Endothelial cell of umbilical vein (primary cell): ENCODE measurements at regions not wholly inside any gene's neighbourhood (a gene's known extent, or its start where the extent isn't known, plus 50 kb on each side); places are given as distances from the start of the nearest gene placed in this dataset.

ENCODE experiments used
- BruUV-seq: library from RNA; stranded (reverse); fragments of 400-500 nt; replicated peaks from 2 replicates; lab custom pipeline; 2021; lab: Mats Ljungman, UMichigan
- CTCF ChIA-PET: fragments of 300-600, 350-600 bp; sonication (Branson Sonifier 250); formaldehyde crosslinking; loops from one replicate; lab custom pipeline; 2021; ENCODE audit warnings: antibody characterized with exemption, inconsistent platforms; lab: Charles Lee
- POLR2A ChIA-PET: fragments of 300-600, 350-600 bp; sonication (Branson Sonifier 250); formaldehyde crosslinking; loops from one replicate; lab custom pipeline; 2021; ENCODE audit warnings: antibody characterized with exemption, inconsistent platforms; lab: Charles Lee
- DNase-seq: peaks from one replicate; pipeline ENCODE4 v3.0.0-alpha.2; 2011; ENCODE audit warnings: low read depth, low spot score
- FAIRE-seq: peaks from 2 replicates; lab custom pipeline; 2011; peaks lifted over from hg19 to GRCh38; lab: Jason Lieb, UNC
- H2AFZ ChIP-seq: 2 replicates; pipeline ENCODE4 v1.6.0; 2012; ENCODE audit warnings: low read depth, low read length, control low read depth, inconsistent platforms
- H3K27ac ChIP-seq: 2 replicates; pipeline ENCODE4 v1.5.1; 2011; ENCODE audit warnings: low read depth, mild to moderate bottlenecking, control low read depth, low read length, moderate library complexity; ENCODE audit not compliant: insufficient read depth
- H3K27me3 ChIP-seq, 2 experiments: 2 replicates each; pipeline versions ENCODE4 v1.6.0 to v1.6.1; 2011; ENCODE audit warnings: low read length in 2 of 2, mixed read lengths in 1 of 2; ENCODE audit not compliant: control insufficient read depth in 2 of 2, insufficient read depth in 2 of 2
- H3K36me3 ChIP-seq, 2 experiments: 2 replicates in 1 of 2; 3 replicates in 1 of 2; pipeline ENCODE4 v1.5.1; 2011; ENCODE audit warnings: low read length in 2 of 2, mild to moderate bottlenecking in 1 of 2, moderate library complexity in 1 of 2; ENCODE audit not compliant: control insufficient read depth in 2 of 2, insufficient read depth in 2 of 2; ENCODE audit errors: extremely low read depth in 1 of 2
- H3K4me1 ChIP-seq: 3 replicates; pipeline ENCODE4 v1.5.1; 2011; ENCODE audit warnings: mild to moderate bottlenecking, low read length; ENCODE audit not compliant: control insufficient read depth, insufficient read depth; ENCODE audit errors: extremely low read depth
- H3K4me2 ChIP-seq: 2 replicates; pipeline ENCODE4 v1.6.1; 2011; ENCODE audit warnings: low read length, control low read depth, mixed read lengths; ENCODE audit not compliant: insufficient read depth
- H3K4me3 ChIP-seq, 3 experiments: fragments of 200-600 bp in 1 of 3; sonication (generic), shearing (Covaris generic) in 1 of 3; replicated peaks in 1 of 3; 2 replicates each; pipeline ENCODE4 v1.5.1; 2011 to 2016; ENCODE audit warnings: control low read depth in 3 of 3, low read length in 3 of 3, mild to moderate bottlenecking in 2 of 3, inconsistent platforms in 1 of 3, low read depth in 1 of 3, moderate library complexity in 1 of 3; ENCODE audit not compliant: insufficient read depth in 1 of 3
- H3K79me2 ChIP-seq: 2 replicates; pipeline ENCODE4 v1.6.0; 2012; ENCODE audit warnings: low read length, inconsistent platforms; ENCODE audit not compliant: control insufficient read depth, insufficient read depth
- H3K9ac ChIP-seq: replicated peaks from 2 replicates; pipeline ENCODE3; 2011; ENCODE audit warnings: low read length, control low read depth; ENCODE audit not compliant: insufficient read depth; ENCODE audit errors: extremely low read depth
- H3K9me1 ChIP-seq: replicated peaks from 3 replicates; pipeline ENCODE4 v1.6.0; 2011; ENCODE audit warnings: mild to moderate bottlenecking, low read length; ENCODE audit not compliant: control insufficient read depth, insufficient read depth; ENCODE audit errors: extremely low read depth
- H3K9me3 ChIP-seq: replicated peaks from 2 replicates; pipeline ENCODE4 v1.5.1; 2012; ENCODE audit warnings: low read length, inconsistent platforms; ENCODE audit not compliant: control insufficient read depth, insufficient read depth
- H4K20me1 ChIP-seq: replicated peaks from 2 replicates; pipeline ENCODE3; 2011; ENCODE audit warnings: mild to moderate bottlenecking, low read length; ENCODE audit not compliant: control insufficient read depth, insufficient read depth; ENCODE audit errors: extremely low read depth
- CTCF ChIP-seq, 2 donors: IDR thresholded peaks; 1 replicate in 1 of 2; 2 replicates in 1 of 2; pipeline ENCODE4 v1.5.1; 2011; ENCODE audit warnings: low read length in 2 of 2, mild to moderate bottlenecking in 2 of 2, moderate library complexity in 2 of 2, control low read depth in 1 of 2, inconsistent platforms in 1 of 2, low read depth in 1 of 2; ENCODE audit not compliant: insufficient read depth in 1 of 2; ENCODE audit errors: extremely low read depth in 1 of 2
- EZH2 ChIP-seq: IDR thresholded peaks from 2 replicates; pipeline ENCODE4 v1.6.1; 2012; ENCODE audit warnings: borderline replicate concordance, low read depth, mild to moderate bottlenecking, moderate library complexity, low read length, inconsistent platforms; ENCODE audit not compliant: severe bottlenecking
- FOS ChIP-seq: IDR thresholded peaks from 2 replicates; pipeline ENCODE4 v1.6.1; 2011; ENCODE audit warnings: mild to moderate bottlenecking, low read length, moderate library complexity, borderline replicate concordance; ENCODE audit not compliant: insufficient read depth
- GATA2 ChIP-seq: IDR thresholded peaks from 2 replicates; pipeline ENCODE4 v1.7.0; 2011; ENCODE audit warnings: low read depth, mild to moderate bottlenecking, moderate library complexity, mixed read lengths, low read length; ENCODE audit not compliant: insufficient read length, insufficient read depth
- JUN ChIP-seq: IDR thresholded peaks from 2 replicates; pipeline ENCODE4 v1.6.1; 2011; ENCODE audit warnings: borderline replicate concordance, low read depth; ENCODE audit not compliant: insufficient read length, insufficient read depth
- MAX ChIP-seq: IDR thresholded peaks from 2 replicates; pipeline ENCODE4 v1.6.1; 2011; ENCODE audit not compliant: insufficient read depth, insufficient read length
- MYC ChIP-seq: IDR thresholded peaks from one replicate; pipeline ENCODE4 v1.6.1; 2011; ENCODE audit warnings: mild to moderate bottlenecking, low read depth, low read length
- POLR2A ChIP-seq: IDR thresholded peaks from 2 replicates; pipeline ENCODE4 v1.6.1; 2012; ENCODE audit warnings: low read depth, mild to moderate bottlenecking, control low read depth, low read length
- POLR2AphosphoS5 ChIP-seq: IDR thresholded peaks from 2 replicates; pipeline ENCODE4 v1.6.1; 2012; ENCODE audit warnings: low read depth, mild to moderate bottlenecking, control low read depth, low read length, moderate library complexity; ENCODE audit not compliant: insufficient read depth
- dilution Hi-C: fragments of 300-500 bp; cut with MboI; formaldehyde crosslinking; loops from one replicate; pipeline ENCODE4 v1.15.0; 2019; ENCODE audit warnings: low sequenced_read_pairs; ENCODE audit not compliant: extremely low pct_ligation_motif_present
- intact Hi-C: fragments of 100-400 bp; cut with micrococcal nuclease; formaldehyde crosslinking; loops from one replicate; pipeline ENCODE4 v1.10.0; 2022

DNA sequence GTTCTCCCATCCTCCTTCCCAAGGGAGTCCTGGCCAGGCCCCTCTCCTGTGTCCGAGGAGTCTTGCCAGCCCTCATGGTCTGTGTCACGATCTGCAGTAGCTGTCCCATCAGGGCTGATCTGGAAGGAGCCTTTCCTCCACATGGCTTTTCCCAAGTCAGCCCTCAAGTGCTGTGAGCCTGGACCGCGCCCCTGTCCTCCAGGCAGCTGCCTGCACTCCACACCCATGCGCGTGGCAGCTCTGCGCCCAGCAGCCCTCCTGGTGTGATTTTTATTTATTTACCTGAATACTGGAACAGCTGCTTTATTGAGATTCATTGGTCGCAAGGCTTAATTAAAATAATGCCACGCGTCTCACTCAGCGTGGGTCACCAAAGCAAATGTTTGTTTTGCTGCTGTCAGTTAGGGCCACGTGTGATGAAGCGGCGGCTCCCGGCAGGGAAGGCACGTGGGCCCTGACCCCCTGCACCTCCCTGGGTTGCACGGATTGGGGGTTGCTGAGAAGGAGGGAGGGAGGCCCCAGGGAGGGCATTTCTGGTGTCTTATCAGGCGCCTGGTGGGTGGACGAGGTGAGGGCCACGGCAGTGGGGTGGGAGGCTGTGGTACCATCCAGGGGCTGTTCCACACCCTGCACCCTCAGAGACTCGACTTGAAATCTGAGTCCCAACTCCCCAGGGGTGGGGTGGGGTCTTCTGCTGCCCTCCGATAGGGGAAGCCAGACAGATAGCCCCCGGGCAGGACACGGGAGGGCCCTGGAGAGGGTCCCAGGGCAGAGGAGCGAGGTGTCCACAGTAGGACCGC is 206.3 kb upstream of the C14orf180 start:
- BruUV-seq = no TSS peak

More for the DNA sequence above, 206.3 kb upstream of the C14orf180 start:
- Histone ChIP-seq H3K79me2 (no peaks in the 10 kb centered on the region), H3K4me1 (no peaks in the 10 kb centered on the region), H3K4me2 (no peak overlapping the region), H3K9ac (no peak overlapping the region), H3K9me3 (no peaks in the 10 kb centered on the region), H3K27me3 (no peaks in the 10 kb centered on the region), H3K36me3 (no peaks in the 10 kb centered on the region), H2AFZ (no peak overlapping the region), H3K27ac (no peak overlapping the region), H3K4me3 (no peak overlapping the region), H3K9me1 (no peaks in the 10 kb centered on the region), H4K20me1 (no peaks in the 10 kb centered on the region)
- FAIRE-seq (no peak), DNase-seq (no peak)
- ChIA-PET CTCF (no interaction called here), POLR2A (no interaction called here)
- dilution Hi-C loops = no loop called here
- TF ChIP-seq GATA2 (no peak), POLR2AphosphoS5 (no peak), MAX (no peak), POLR2A (no peak), JUN (no peak), FOS (no peak), EZH2 (no peak), MYC (no peak), CTCF (IDR thresholded peaks at IDR 0.05; ENCODE audit: extremely low read depth in 1 of 2, insufficient read depth in 1 of 2, low read depth in 1 of 2, low read length in 2 of 2) (no peak)
- intact Hi-C loops = no loop called here
